Right lobe of liver (tissue), 6 donors: ENCODE measurements at regions not wholly inside any gene's neighbourhood (a gene's known extent, or its start where the extent isn't known, plus 50 kb on each side); places are given as distances from the start of the nearest gene placed in this dataset.
"Not testable (repeated sequence)": the region's sequence is repeated elsewhere in the genome, so short reads cannot be mapped to it uniquely, and the experiment has no call there.

Experiments
- ATAC-seq, 4 donors: fragments of 200-7000 bp; cut with Tn5 transposase; one replicate each; pipeline ENCODE4 v1.9.1; 2020; ENCODE audit warnings: mild to moderate bottlenecking in 4 of 4, moderate library complexity in 4 of 4
- DNase-seq, 3 donors: peaks; one replicate each; pipeline ENCODE4 v3.0.0-alpha.2; 2020
- H3K27ac ChIP-seq, 3 donors: fragments of 200-600 bp; one replicate each; pipeline ENCODE4 v1.8.0; 2022
- H3K27me3 ChIP-seq, 2 donors: fragments of 200-600 bp; one replicate each; pipeline ENCODE4 v1.8.0; 2022
- H3K36me3 ChIP-seq, 4 donors: fragments of 200-600 bp; sonication (generic) in 1 of 4; one replicate each; pipeline versions ENCODE4 v1.5.1 to v1.8.0; 2017 to 2022; ENCODE audit warnings: control low read depth in 1 of 4
- H3K4me1 ChIP-seq, 4 donors: fragments of 200-600 bp; sonication (generic) in 1 of 4; one replicate each; pipeline versions ENCODE4 v1.5.1 to v1.8.0; 2017 to 2022; ENCODE audit warnings: control low read depth in 1 of 4
- H3K4me3 ChIP-seq, 3 donors: fragments of 200-600 bp; one replicate each; pipeline ENCODE4 v1.8.0; 2022
- H3K9me3 ChIP-seq, 4 donors: fragments of 200-600 bp; sonication (generic) in 1 of 4; one replicate each; pipeline versions ENCODE4 v1.5.1 to v1.8.0; 2017 to 2022; ENCODE audit warnings: control low read depth in 1 of 4
- POLR2A ChIP-seq: fragments of 450-650 bp; IDR thresholded peaks from one replicate; pipeline ENCODE4 v1.6.1; 2017; ENCODE audit warnings: antibody characterized with exemption, mild to moderate bottlenecking
- WGBS: methylation state at CpG from one replicate; pipeline ENCODE4 v1.1.6; 2018; ENCODE audit warnings: low coverage, low lambda C conversion rate; ENCODE audit not compliant: insufficient coverage; ENCODE audit errors: missing lambda C conversion rate; 5-methylcytosine and 5-hydroxymethylcytosine counted together
- intact Hi-C, 2 donors: fragments of 100-400 bp; cut with DNase I; formaldehyde crosslinking; loops; one replicate each; pipeline versions ENCODE4 v1.11.2 to v1.14.1; 2022
- TF ChIP-seq, protein P1 (sequence below), 4 donors: fragments of 200-600 bp in 3 of 4; fragments of 450-650 bp in 1 of 4; IDR thresholded peaks; one replicate each; pipeline versions ENCODE4 v1.5.1 to v1.8.0; 2016 to 2022; ENCODE audit warnings: antibody characterized with exemption in 4 of 4, mild to moderate bottlenecking in 2 of 4
- donor health status: DM: no; HTN: yes; CAD: no.
- donor health status: DM: no; HTN: no; CAD: no.
- donor health status: DM: no; HTN: no; CAD: no.
- donor health status: DM: no; HTN: yes; CAD: no.
- donor health status: DM: no; HTN: yes; CAD: no.

DNA sequence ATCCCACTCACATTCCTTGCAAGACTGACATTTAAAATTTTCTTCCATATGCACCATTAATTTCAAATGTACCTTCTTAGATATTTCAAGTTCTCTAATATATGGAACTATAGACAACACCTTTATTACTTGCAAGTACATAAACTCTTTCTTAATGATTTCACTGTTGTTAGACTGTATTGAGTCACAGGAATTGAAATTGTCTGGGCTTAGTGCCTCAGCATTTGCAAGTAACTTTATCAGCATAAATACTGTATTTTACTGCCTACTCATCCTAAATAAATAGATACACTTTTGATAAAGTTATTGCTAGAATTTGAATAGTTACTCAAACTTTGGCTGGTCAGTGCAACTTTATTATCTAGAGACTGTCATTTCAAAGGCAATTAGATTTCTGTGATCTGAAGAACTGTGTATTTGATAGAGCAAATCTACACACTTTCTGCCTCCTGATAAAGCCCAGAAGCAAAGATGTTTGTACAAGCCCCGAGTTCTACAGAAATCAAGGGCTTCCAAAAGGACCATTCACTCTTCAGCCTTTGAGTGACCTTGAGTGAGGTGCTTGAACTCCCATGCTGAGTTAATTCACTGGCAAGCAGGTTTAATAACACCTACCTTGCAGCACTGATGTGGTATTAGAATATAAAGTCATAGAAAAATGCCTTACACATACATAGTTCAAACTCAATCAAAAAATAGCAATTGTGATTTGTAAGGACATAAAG, 91.6 kb downstream of the COX7C start:
- Histone ChIP-seq H3K36me3 (no peaks in the 10 kb centered on the region), H3K27me3 (no peaks in the 10 kb centered on the region), H3K4me3 (no peak overlapping the region), H3K27ac (no peak overlapping the region), H3K9me3 (no peaks in the 10 kb centered on the region), H3K4me1 (no peaks in the 10 kb centered on the region)
- WGBS, result 20% methylated on average over 1 of the region's 1 CpG
- intact Hi-C loops, result no loop called here
- DNase-seq, result no peak
- TF ChIP-seq, protein P1, sequence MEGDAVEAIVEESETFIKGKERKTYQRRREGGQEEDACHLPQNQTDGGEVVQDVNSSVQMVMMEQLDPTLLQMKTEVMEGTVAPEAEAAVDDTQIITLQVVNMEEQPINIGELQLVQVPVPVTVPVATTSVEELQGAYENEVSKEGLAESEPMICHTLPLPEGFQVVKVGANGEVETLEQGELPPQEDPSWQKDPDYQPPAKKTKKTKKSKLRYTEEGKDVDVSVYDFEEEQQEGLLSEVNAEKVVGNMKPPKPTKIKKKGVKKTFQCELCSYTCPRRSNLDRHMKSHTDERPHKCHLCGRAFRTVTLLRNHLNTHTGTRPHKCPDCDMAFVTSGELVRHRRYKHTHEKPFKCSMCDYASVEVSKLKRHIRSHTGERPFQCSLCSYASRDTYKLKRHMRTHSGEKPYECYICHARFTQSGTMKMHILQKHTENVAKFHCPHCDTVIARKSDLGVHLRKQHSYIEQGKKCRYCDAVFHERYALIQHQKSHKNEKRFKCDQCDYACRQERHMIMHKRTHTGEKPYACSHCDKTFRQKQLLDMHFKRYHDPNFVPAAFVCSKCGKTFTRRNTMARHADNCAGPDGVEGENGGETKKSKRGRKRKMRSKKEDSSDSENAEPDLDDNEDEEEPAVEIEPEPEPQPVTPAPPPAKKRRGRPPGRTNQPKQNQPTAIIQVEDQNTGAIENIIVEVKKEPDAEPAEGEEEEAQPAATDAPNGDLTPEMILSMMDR (IDR thresholded peaks at IDR 0.05), result no peak
- ATAC-seq, result no peak

DNA sequence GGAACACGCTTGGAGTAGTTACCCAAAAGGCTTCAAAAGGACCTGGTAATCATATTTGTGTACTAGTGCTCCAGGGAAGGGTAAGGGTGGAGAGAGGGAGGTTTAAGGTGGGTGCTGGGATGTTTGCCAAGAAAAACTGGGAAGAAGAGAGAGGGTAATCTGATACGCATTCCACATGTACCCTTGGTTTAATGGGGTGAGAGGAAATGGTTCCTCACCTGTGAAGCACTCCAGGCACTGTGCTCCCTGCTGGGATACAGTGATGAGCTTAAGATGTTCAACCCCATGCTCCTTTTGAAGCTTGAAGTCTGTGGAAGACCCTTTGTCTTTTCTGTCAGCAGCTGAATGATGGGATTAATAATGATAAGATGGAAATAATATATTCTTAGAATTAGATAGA, 98.4 kb downstream of the COX7C start:
- ATAC-seq, result no peak
- no peak for DNase-seq
- 41% methylated on average over 2 of the region's 2 CpGs for WGBS

DNA sequence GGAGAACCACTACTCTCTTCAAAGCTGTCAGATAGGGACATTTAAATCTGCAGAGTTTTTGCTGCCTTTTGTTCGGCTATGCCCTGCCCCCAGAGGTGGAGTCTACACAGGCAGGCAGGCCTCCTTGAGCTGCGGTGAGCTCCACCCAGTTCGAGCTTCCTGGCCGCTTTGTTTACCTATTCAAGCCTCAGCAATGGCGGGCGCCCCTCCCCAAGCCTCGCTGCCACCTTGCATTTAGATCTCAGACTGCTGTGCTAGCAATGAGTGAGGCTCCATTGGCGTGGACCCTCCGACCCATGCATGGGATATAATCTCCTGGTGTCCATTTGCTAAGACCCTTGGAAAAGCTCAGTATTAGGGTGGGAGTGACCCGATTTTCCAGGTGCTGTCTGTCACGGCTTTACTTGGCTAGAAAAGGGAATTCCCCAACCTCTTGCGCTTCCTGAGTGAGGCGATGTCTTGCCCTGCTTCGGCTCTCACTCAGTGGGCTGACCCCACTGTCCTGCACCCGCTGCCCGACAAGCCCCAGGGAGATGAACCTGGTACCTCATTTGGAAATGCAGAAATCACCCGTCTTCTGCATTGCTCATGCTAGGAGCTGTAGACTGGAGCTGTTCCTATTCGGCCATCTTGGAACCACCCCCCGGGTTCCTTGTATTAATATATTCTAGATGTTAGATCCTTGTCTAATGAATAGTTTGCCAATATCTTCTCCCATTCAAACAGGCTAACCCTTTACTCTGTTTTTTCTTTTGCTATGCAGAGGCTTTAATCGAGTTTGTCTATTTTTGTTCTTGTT, 113.8 kb downstream of the COX7C start:
- H3K4me3 ChIP-seq, H3K36me3 ChIP-seq, H3K27me3 ChIP-seq, DNase-seq, intact Hi-C loops, H3K27ac ChIP-seq, ATAC-seq, H3K9me3 ChIP-seq, H3K4me1 ChIP-seq: not testable (repeated sequence)
- WGBS, result 78% methylated on average over 5 of the region's 20 CpGs

More for the DNA sequence above, 98.4 kb downstream of the COX7C start:
- Histone ChIP-seq H3K9me3 (no peaks in the 10 kb centered on the region), H3K4me1 (no peaks in the 10 kb centered on the region), H3K27ac (no peak overlapping the region), H3K27me3 (no peaks in the 10 kb centered on the region), H3K4me3 (no peak overlapping the region), H3K36me3 (no peaks in the 10 kb centered on the region)
- intact Hi-C loops, result no loop called here
- TF ChIP-seq POLR2A, result no peak
- TF ChIP-seq, protein P1 (IDR thresholded peaks at IDR 0.05), result no peak

DNA sequence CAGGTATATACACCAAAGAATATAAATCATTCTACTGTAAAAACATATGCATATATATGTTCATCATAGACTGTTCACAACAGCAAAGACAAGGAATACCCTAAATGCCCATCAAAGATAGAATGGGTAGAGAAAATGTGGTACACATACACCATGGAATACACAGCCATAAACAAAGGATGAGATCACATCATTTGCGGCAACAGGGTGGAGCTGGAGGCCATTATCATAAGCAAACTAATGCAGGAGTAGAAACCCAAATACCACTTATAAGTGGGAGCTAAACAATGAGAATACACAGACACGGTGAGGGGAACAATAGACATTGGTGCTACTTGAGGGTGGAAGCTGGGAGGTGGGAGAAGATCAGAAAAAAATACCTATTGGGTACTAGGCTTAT, 117.6 kb downstream of the COX7C start:
- no peak for DNase-seq
- intact Hi-C loops, result no loop called here
- Histone ChIP-seq H3K4me1 (no peaks in the 10 kb centered on the region), H3K9me3 (no peaks in the 10 kb centered on the region), H3K27me3 (no peaks in the 10 kb centered on the region), H3K27ac (no peak overlapping the region), H3K4me3 (no peak overlapping the region), H3K36me3 (no peaks in the 10 kb centered on the region)
- TF ChIP-seq, protein P1 (IDR thresholded peaks at IDR 0.05), result no peak
- no peak for TF ChIP-seq POLR2A
- WGBS, result 45% methylated on average over 2 of the region's 2 CpGs
- ATAC-seq, result no peak

DNA sequence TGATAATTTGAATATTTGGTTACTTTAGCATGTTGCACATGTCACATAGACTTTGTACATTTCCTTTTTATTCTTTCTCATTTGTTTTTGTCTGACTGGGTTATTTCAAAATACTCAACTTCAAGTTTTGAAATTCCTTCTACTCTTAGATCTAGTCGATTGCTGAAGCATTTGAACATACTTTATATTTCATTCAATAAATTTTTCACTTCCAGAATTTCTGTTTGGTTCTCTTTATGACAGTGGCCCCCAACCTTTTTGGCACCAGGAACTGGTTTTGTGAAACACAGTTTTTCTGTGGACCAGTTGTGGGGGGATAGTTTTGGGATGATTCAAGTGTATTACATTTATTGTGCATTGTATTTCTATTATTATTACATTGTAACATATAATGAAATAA, 119.8 kb downstream of the COX7C start:
- intact Hi-C loops, result no loop called here
- no peak for ATAC-seq

More for the DNA sequence above, 119.8 kb downstream of the COX7C start:
- DNase-seq, result no peak
- no peaks in the 10 kb centered on the region for H3K27me3 ChIP-seq
- no peaks in the 10 kb centered on the region for H3K9me3 ChIP-seq
- H3K27ac ChIP-seq, result no peak overlapping the region
- H3K36me3 ChIP-seq, result no peaks in the 10 kb centered on the region
- 47% methylated on average over 1 of the region's 1 CpG for WGBS
- TF ChIP-seq POLR2A, result no peak
- TF ChIP-seq, protein P1 (IDR thresholded peaks at IDR 0.05), result no peak
- H3K4me3 ChIP-seq, result no peak overlapping the region
- H3K4me1 ChIP-seq, result no peaks in the 10 kb centered on the region
